Activated naive CD8-positive, alpha-beta T cell treated with anti-CD3 and anti-CD28 coated beads for 36 hours (primary cell): ENCODE measurements at regions not wholly inside any gene's neighbourhood (a gene's known extent, or its start where the extent isn't known, plus 50 kb on each side); places are given as distances from the start of the nearest gene placed in this dataset.
A peak's percentile ranks its signal among the peaks of the same experiment; 100 is the strongest.

Experiments
- DNase-seq: peaks from one replicate; pipeline ENCODE4 v3.0.0; 2021
- H3K27ac Mint-ChIP-seq: one replicate; pipeline ENCODE4 v1.8.0; 2022; ENCODE audit warnings: mild to moderate bottlenecking, moderate library complexity, mixed read lengths
- H3K27me3 Mint-ChIP-seq: one replicate; pipeline ENCODE4 v1.8.0; 2022; ENCODE audit warnings: mild to moderate bottlenecking, mixed read lengths
- H3K36me3 Mint-ChIP-seq: one replicate; pipeline ENCODE4 v1.8.0; 2021; ENCODE audit warnings: mild to moderate bottlenecking, mixed read lengths
- H3K4me1 Mint-ChIP-seq: one replicate; pipeline ENCODE4 v1.8.0; 2021; ENCODE audit warnings: mixed read lengths
- H3K4me3 Mint-ChIP-seq: one replicate; pipeline ENCODE4 v1.8.0; 2022; ENCODE audit warnings: mild to moderate bottlenecking, moderate library complexity, mixed read lengths
- H3K9me3 Mint-ChIP-seq: one replicate; pipeline ENCODE4 v1.8.0; 2022; ENCODE audit warnings: mixed read lengths

- Mint-ChIP-seq H3K27ac (peak overlapping the region; percentile 90), H3K9me3 (no peaks in the 10 kb centered on the region), H3K27me3 (no peaks in the 10 kb centered on the region), H3K36me3 (peaks cover 7% of the 10 kb centered on the region), H3K4me3 (peak overlapping the region; percentile 89), H3K4me1 (peaks cover 53% of the 10 kb centered on the region)
- DNase-seq = no peak
These were observed 105.8 kb upstream of the RIPOR2 start for GRCh38 chr6:25041485-25042035.

- peak; percentile 54 for DNase-seq
- no peaks in the 10 kb centered on the region for H3K27me3 Mint-ChIP-seq
- H3K9me3 Mint-ChIP-seq = no peaks in the 10 kb centered on the region
- H3K4me1 Mint-ChIP-seq = peaks cover 52% of the 10 kb centered on the region
- peak overlapping the region; percentile 89 for H3K4me3 Mint-ChIP-seq
- peak overlapping the region; percentile 90 for H3K27ac Mint-ChIP-seq
- peaks cover 7% of the 10 kb centered on the region for H3K36me3 Mint-ChIP-seq
These were observed 106.3 kb upstream of the RIPOR2 start for GRCh38 chr6:25042036-25042521.

- peaks cover 48% of the 10 kb centered on the region for H3K4me1 Mint-ChIP-seq
- peak overlapping the region; percentile 89 for H3K4me3 Mint-ChIP-seq
- no peak for DNase-seq
- H3K9me3 Mint-ChIP-seq = no peaks in the 10 kb centered on the region
- H3K36me3 Mint-ChIP-seq = peaks cover 7% of the 10 kb centered on the region
- peak overlapping the region; percentile 90 for H3K27ac Mint-ChIP-seq
- no peaks in the 10 kb centered on the region for H3K27me3 Mint-ChIP-seq
These were observed 106.8 kb upstream of the RIPOR2 start for GRCh38 chr6:25042536-25042935.

- no peaks in the 10 kb centered on the region for H3K27me3 Mint-ChIP-seq
- no peak for DNase-seq
- H3K36me3 Mint-ChIP-seq = peaks cover 5% of the 10 kb centered on the region
- H3K27ac Mint-ChIP-seq = no peak overlapping the region
- H3K4me3 Mint-ChIP-seq = no peak overlapping the region
- peaks cover 46% of the 10 kb centered on the region for H3K4me1 Mint-ChIP-seq
- no peaks in the 10 kb centered on the region for H3K9me3 Mint-ChIP-seq
These were observed 107.4 kb upstream of the RIPOR2 start for GRCh38 chr6:25042984-25043725.

GRCh38 chr6:25043892-25044291, 108.1 kb upstream of the RIPOR2 start:
- H3K27me3 Mint-ChIP-seq = no peaks in the 10 kb centered on the region
- peaks cover 39% of the 10 kb centered on the region for H3K4me1 Mint-ChIP-seq
- H3K36me3 Mint-ChIP-seq = peaks cover 2% of the 10 kb centered on the region
- H3K9me3 Mint-ChIP-seq = no peaks in the 10 kb centered on the region
- no peak for DNase-seq
- H3K4me3 Mint-ChIP-seq = no peak overlapping the region
- no peak overlapping the region for H3K27ac Mint-ChIP-seq

GRCh38 chr6:25046942-25047341, 111.2 kb upstream of the RIPOR2 start:
- DNase-seq = no peak
- Mint-ChIP-seq H3K4me1 (peaks cover 37% of the 10 kb centered on the region), H3K9me3 (peaks cover 2% of the 10 kb centered on the region), H3K27me3 (no peaks in the 10 kb centered on the region), H3K36me3 (no peaks in the 10 kb centered on the region), H3K4me3 (no peak overlapping the region), H3K27ac (no peak overlapping the region)

GRCh38 chr6:25050356-25050755, 114.6 kb upstream of the RIPOR2 start:
- no peaks in the 10 kb centered on the region for H3K27me3 Mint-ChIP-seq
- DNase-seq = peak; percentile 52
- peak overlapping the region; percentile 92 for H3K27ac Mint-ChIP-seq
- peak overlapping the region; percentile 66 for H3K4me3 Mint-ChIP-seq
- peaks cover 6% of the 10 kb centered on the region for H3K36me3 Mint-ChIP-seq
- H3K4me1 Mint-ChIP-seq = peaks cover 43% of the 10 kb centered on the region
- peaks cover 5% of the 10 kb centered on the region for H3K9me3 Mint-ChIP-seq

GRCh38 chr6:25051083-25051482, 115.3 kb upstream of the RIPOR2 start:
- H3K9me3 Mint-ChIP-seq = peaks cover 5% of the 10 kb centered on the region
- H3K36me3 Mint-ChIP-seq = peaks cover 6% of the 10 kb centered on the region
- no peak for DNase-seq
- peaks cover 48% of the 10 kb centered on the region for H3K4me1 Mint-ChIP-seq
- H3K4me3 Mint-ChIP-seq = peak overlapping the region; percentile 66
- no peaks in the 10 kb centered on the region for H3K27me3 Mint-ChIP-seq
- peak overlapping the region; percentile 92 for H3K27ac Mint-ChIP-seq

GRCh38 chr6:25052181-25052580, 116.4 kb upstream of the RIPOR2 start:
- no peak for DNase-seq
- peaks cover 9% of the 10 kb centered on the region for H3K36me3 Mint-ChIP-seq
- peak overlapping the region; percentile 57 for H3K27ac Mint-ChIP-seq
- H3K9me3 Mint-ChIP-seq = peaks cover 6% of the 10 kb centered on the region
- no peak overlapping the region for H3K4me3 Mint-ChIP-seq
- no peaks in the 10 kb centered on the region for H3K27me3 Mint-ChIP-seq
- peaks cover 53% of the 10 kb centered on the region for H3K4me1 Mint-ChIP-seq

- Mint-ChIP-seq H3K27me3 (no peaks in the 10 kb centered on the region), H3K27ac (peak overlapping the region; percentile 43), H3K9me3 (peaks cover 6% of the 10 kb centered on the region), H3K4me1 (peaks cover 58% of the 10 kb centered on the region), H3K36me3 (peaks cover 9% of the 10 kb centered on the region), H3K4me3 (no peak overlapping the region)
- no peak for DNase-seq
These were observed 118.2 kb upstream of the RIPOR2 start for GRCh38 chr6:25053875-25054371.

- Mint-ChIP-seq H3K36me3 (peaks cover 9% of the 10 kb centered on the region), H3K4me1 (peaks cover 57% of the 10 kb centered on the region), H3K27ac (no peak overlapping the region), H3K9me3 (peaks cover 4% of the 10 kb centered on the region), H3K27me3 (no peaks in the 10 kb centered on the region), H3K4me3 (no peak overlapping the region)
- no peak for DNase-seq
These were observed 118.7 kb upstream of the RIPOR2 start for GRCh38 chr6:25054469-25054868.

- Mint-ChIP-seq H3K4me3 (peak overlapping the region; percentile 67), H3K9me3 (peaks cover 4% of the 10 kb centered on the region), H3K27ac (peak overlapping the region; percentile 88), H3K4me1 (peaks cover 41% of the 10 kb centered on the region), H3K27me3 (no peaks in the 10 kb centered on the region), H3K36me3 (peaks cover 9% of the 10 kb centered on the region)
- DNase-seq = peak; percentile 46
These were observed 120.4 kb upstream of the RIPOR2 start for GRCh38 chr6:25056130-25056529.

GRCh38 chr6:25057111-25057905, 121.5 kb upstream of the RIPOR2 start:
- H3K9me3 Mint-ChIP-seq = peaks cover 3% of the 10 kb centered on the region
- DNase-seq = no peak
- peaks cover 35% of the 10 kb centered on the region for H3K4me1 Mint-ChIP-seq
- H3K36me3 Mint-ChIP-seq = peaks cover 7% of the 10 kb centered on the region
- no peak overlapping the region for H3K27ac Mint-ChIP-seq
- no peaks in the 10 kb centered on the region for H3K27me3 Mint-ChIP-seq
- no peak overlapping the region for H3K4me3 Mint-ChIP-seq

- DNase-seq = no peak
- Mint-ChIP-seq H3K4me3 (no peak overlapping the region), H3K27ac (peak overlapping the region; percentile 51), H3K4me1 (peaks cover 34% of the 10 kb centered on the region), H3K36me3 (peaks cover 2% of the 10 kb centered on the region), H3K9me3 (peaks cover 1% of the 10 kb centered on the region), H3K27me3 (no peaks in the 10 kb centered on the region)
These were observed 122.7 kb upstream of the RIPOR2 start for GRCh38 chr6:25058441-25058840.

- Mint-ChIP-seq H3K4me3 (no peak overlapping the region), H3K27ac (peak overlapping the region; percentile 51), H3K4me1 (peaks cover 30% of the 10 kb centered on the region), H3K9me3 (peaks cover 1% of the 10 kb centered on the region), H3K36me3 (peaks cover 2% of the 10 kb centered on the region), H3K27me3 (no peaks in the 10 kb centered on the region)
- DNase-seq = no peak
These were observed 123.2 kb upstream of the RIPOR2 start for GRCh38 chr6:25058941-25059340.
